HK-2 (cell line): ENCODE measurements at regions not wholly inside any gene's neighbourhood (a gene's known extent, or its start where the extent isn't known, plus 50 kb on each side); places are given as distances from the start of the nearest gene placed in this dataset.

Source experiments
- DNase-seq: peaks from one replicate; pipeline ENCODE4 v3.0.0-alpha.2; 2018; ENCODE audit not compliant: unreplicated experiment

- no peak for DNase-seq
Measured at GRCh38 chr1:83029050-83029449, 969.9 kb downstream of the TTLL7 start.

- DNase-seq: no peak
Measured at GRCh38 chr1:83028467-83028866, 970.5 kb downstream of the TTLL7 start.

- no peak for DNase-seq
Measured at GRCh38 chr1:83027511-83027910, 971.4 kb downstream of the TTLL7 start.

- DNase-seq: no peak
Measured at GRCh38 chr1:83026745-83027144, 972.2 kb downstream of the TTLL7 start.

GRCh38 chr1:83024251-83024767 is 974.6 kb downstream of the TTLL7 start:
- no peak for DNase-seq

- no peak for DNase-seq
Measured at GRCh38 chr1:83023212-83023611, 975.7 kb downstream of the TTLL7 start.

- no peak for DNase-seq
Measured at GRCh38 chr1:83022206-83022605, 976.7 kb downstream of the TTLL7 start.

GRCh38 chr1:83017701-83018100 is 981.2 kb downstream of the TTLL7 start:
- DNase-seq: no peak

GRCh38 chr1:83017276-83017675 is 981.7 kb downstream of the TTLL7 start:
- DNase-seq: no peak

- DNase-seq: no peak
Measured at GRCh38 chr1:83016354-83016849, 982.5 kb downstream of the TTLL7 start.

- no peak for DNase-seq
Measured at GRCh38 chr1:83015163-83015562, 983.8 kb downstream of the TTLL7 start.

GRCh38 chr1:83012950-83013349 is 986.0 kb downstream of the TTLL7 start:
- no peak for DNase-seq

GRCh38 chr1:83011265-83011664 is 987.7 kb downstream of the TTLL7 start:
- DNase-seq: no peak

GRCh38 chr1:83006271-83006670 is 992.7 kb downstream of the TTLL7 start:
- no peak for DNase-seq

GRCh38 chr1:83000286-83000685 is 998.6 kb downstream of the TTLL7 start:
- no peak for DNase-seq

GRCh38 chr1:82995951-82996350 is 1003.0 kb downstream of the TTLL7 start:
- DNase-seq: no peak

- DNase-seq: no peak
Measured at GRCh38 chr1:82994616-82995263, 1004.2 kb downstream of the TTLL7 start.

GRCh38 chr1:82991569-82991968 is 1007.4 kb downstream of the TTLL7 start:
- no peak for DNase-seq

GRCh38 chr1:82979593-82980236 is 1019.2 kb downstream of the TTLL7 start:
- no peak for DNase-seq

- peak; percentile 21 for DNase-seq
Measured at GRCh38 chr1:82978461-82979324, 1020.2 kb downstream of the TTLL7 start.

GRCh38 chr1:82972841-82973553 is 1025.9 kb downstream of the TTLL7 start:
- DNase-seq: no peak

- DNase-seq: no peak
Measured at GRCh38 chr1:82969340-82969739, 1029.6 kb downstream of the TTLL7 start.
